Cardiac muscle cell (in vitro differentiated cells and primary cell): ENCODE measurements at regions not wholly inside any gene's neighbourhood (a gene's known extent, or its start where the extent isn't known, plus 50 kb on each side); places are given as distances from the start of the nearest gene placed in this dataset.
A peak's percentile ranks its signal among the peaks of the same experiment; 100 is the strongest.

Source experiments
- DNase-seq, 2 donors: peaks; one replicate each; pipeline versions ENCODE4 v3.0.0 to v3.0.0-alpha.2; 2010 to 2017; ENCODE audit warnings: low read depth in 1 of 2, low spot score in 1 of 2
- H3K27ac ChIP-seq: fragments of 200-600 bp; sonication (generic); 2 replicates; pipeline ENCODE4 v1.5.1; 2016
- H3K27me3 ChIP-seq: fragments of 200-600 bp; sonication (generic); 2 replicates; pipeline ENCODE4 v1.6.0; 2016; ENCODE audit warnings: control low read depth
- H3K36me3 ChIP-seq: fragments of 200-600 bp; sonication (generic); 2 replicates; pipeline ENCODE4 v1.5.1; 2016; ENCODE audit warnings: control low read depth
- H3K4me1 ChIP-seq: fragments of 200-600 bp; sonication (generic); 2 replicates; pipeline ENCODE4 v1.8.1; 2017; ENCODE audit warnings: low read depth, mild to moderate bottlenecking, mixed run types
- H3K4me3 ChIP-seq: fragments of 200-600 bp; sonication (generic); 2 replicates; pipeline ENCODE4 v1.5.1; 2016; ENCODE audit warnings: mild to moderate bottlenecking
- H3K9me3 ChIP-seq: fragments of 200-600 bp; sonication (generic); 2 replicates; pipeline ENCODE4 v1.5.1; 2017; ENCODE audit warnings: low read depth, mild to moderate bottlenecking, control low read depth
- TF ChIP-seq, protein P1 (sequence below): IDR thresholded peaks from 2 replicates; pipeline ENCODE4 v1.5.1; 2012; ENCODE audit warnings: low read depth, mild to moderate bottlenecking, low read length

DNA sequence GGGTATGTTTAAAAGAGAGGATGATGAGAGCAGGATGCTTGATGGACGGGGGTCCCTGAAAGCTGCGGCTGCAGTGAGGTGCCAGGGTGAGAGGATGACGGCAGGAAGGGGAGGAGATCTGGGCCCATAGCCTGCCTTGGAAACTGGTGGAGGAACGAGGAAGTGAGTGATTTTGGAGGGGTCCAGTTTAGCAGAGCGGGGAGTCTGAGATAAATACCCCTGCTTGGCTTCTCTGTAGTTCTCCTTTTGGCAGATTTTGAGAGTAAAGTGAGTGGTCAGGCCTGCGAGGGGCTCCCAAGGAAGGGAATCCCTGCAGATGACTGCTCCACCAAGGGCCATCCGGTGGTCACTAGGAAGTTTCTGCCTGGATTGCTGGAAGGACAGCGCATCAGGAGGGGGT lies 98.5 kb upstream of the PTCH1 start:
- no peaks in the 10 kb centered on the region for H3K9me3 ChIP-seq
- no peak for DNase-seq
- no peaks in the 10 kb centered on the region for H3K4me1 ChIP-seq
- TF ChIP-seq, protein P1, sequence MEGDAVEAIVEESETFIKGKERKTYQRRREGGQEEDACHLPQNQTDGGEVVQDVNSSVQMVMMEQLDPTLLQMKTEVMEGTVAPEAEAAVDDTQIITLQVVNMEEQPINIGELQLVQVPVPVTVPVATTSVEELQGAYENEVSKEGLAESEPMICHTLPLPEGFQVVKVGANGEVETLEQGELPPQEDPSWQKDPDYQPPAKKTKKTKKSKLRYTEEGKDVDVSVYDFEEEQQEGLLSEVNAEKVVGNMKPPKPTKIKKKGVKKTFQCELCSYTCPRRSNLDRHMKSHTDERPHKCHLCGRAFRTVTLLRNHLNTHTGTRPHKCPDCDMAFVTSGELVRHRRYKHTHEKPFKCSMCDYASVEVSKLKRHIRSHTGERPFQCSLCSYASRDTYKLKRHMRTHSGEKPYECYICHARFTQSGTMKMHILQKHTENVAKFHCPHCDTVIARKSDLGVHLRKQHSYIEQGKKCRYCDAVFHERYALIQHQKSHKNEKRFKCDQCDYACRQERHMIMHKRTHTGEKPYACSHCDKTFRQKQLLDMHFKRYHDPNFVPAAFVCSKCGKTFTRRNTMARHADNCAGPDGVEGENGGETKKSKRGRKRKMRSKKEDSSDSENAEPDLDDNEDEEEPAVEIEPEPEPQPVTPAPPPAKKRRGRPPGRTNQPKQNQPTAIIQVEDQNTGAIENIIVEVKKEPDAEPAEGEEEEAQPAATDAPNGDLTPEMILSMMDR: no peak
- H3K27me3 ChIP-seq: no peaks in the 10 kb centered on the region
- H3K27ac ChIP-seq: no peak overlapping the region
- no peaks in the 10 kb centered on the region for H3K36me3 ChIP-seq
- H3K4me3 ChIP-seq: no peak overlapping the region

DNA sequence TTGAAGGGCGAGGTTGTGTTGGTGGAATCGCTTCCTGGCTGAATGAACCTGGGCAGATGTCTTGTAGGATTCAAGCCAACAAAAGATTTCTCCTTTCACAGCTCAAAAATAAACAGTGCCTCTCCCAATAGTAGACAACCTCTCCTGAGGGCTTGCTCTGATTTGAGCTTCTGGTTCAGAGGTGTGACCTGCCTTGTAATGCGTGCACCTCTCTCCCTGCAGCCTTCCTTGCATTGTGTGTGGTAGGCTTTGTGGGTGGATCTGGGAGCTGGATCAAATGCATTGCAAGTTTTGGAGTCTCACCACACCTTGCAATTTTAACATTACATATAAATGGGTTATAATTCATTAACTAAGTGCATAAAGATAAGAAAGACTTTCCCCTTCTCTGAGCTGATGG lies 96.9 kb upstream of the PTCH1 start:
- Histone ChIP-seq H3K4me1 (no peaks in the 10 kb centered on the region), H3K9me3 (no peaks in the 10 kb centered on the region), H3K27me3 (no peaks in the 10 kb centered on the region), H3K27ac (no peak overlapping the region), H3K4me3 (no peak overlapping the region), H3K36me3 (no peaks in the 10 kb centered on the region)
- DNase-seq: no peak
- TF ChIP-seq, protein P1: no peak

DNA sequence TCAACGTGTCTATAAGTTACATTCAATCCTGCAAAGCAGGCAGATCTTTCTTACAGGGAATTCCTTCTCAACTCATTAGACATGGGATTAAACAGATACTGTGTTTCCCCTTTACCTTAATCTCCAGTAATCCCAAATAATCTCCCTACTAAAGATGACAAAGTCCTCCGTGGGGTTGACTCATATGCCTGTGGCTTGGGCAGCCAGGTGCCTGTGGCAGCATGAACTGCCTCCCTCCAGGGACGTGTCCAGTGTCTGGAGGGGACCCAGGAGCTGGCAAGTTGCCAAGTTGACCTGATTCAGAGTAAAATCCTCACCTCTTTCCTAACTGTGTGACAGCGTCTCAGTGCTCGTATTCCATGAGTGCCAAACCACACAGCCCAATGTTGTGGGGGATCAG lies 94.6 kb upstream of the PTCH1 start:
- Histone ChIP-seq H3K27me3 (no peaks in the 10 kb centered on the region), H3K4me3 (no peak overlapping the region), H3K36me3 (no peaks in the 10 kb centered on the region), H3K4me1 (no peaks in the 10 kb centered on the region), H3K27ac (no peak overlapping the region), H3K9me3 (no peaks in the 10 kb centered on the region)
- DNase-seq: peak in 1 of 2 donors; percentile 47
- TF ChIP-seq, protein P1: no peak

DNA sequence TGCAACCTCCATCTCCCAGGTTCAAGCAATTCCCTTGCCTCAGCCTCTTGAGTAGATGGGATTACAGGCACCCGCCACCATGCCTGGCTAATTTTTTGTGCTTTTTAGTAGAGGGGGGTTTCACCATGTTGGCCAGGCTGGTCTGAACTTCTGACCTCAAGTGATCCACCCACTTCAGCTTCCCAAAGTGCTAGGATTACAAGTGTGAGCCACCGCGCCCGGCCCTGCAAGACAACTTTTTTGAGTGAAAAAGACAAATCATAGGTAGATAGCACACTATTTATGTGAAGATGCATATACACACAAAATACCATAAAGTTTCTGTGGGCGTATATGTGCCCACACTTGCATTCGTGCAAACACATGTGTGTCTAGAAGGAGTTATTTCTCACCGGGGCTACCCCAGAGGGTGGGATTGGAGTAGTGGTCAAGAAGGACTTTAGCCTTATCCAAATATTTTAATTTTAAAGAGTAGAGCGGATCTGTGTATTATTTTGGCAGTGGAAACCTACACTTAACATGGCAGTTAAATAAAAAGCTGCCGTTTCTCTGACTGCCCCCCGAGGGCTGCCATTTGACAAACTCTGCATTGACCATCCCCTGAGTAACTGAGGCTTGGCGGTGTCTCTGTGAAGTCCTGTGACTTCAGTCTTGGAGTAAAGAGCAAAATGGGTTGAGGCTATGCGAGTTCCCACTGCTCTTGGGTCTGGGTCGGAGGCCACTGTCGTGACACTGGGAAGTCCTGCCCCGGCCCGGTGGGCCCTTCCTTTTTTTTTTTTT lies 93.4 kb upstream of the PTCH1 start:
- no peak for DNase-seq
- H3K27me3 ChIP-seq: no peaks in the 10 kb centered on the region
- H3K9me3 ChIP-seq: no peaks in the 10 kb centered on the region
- H3K27ac ChIP-seq: no peak overlapping the region
- no peaks in the 10 kb centered on the region for H3K36me3 ChIP-seq
- H3K4me3 ChIP-seq: no peak overlapping the region
- no peaks in the 10 kb centered on the region for H3K4me1 ChIP-seq
- TF ChIP-seq, protein P1: no peak

DNA sequence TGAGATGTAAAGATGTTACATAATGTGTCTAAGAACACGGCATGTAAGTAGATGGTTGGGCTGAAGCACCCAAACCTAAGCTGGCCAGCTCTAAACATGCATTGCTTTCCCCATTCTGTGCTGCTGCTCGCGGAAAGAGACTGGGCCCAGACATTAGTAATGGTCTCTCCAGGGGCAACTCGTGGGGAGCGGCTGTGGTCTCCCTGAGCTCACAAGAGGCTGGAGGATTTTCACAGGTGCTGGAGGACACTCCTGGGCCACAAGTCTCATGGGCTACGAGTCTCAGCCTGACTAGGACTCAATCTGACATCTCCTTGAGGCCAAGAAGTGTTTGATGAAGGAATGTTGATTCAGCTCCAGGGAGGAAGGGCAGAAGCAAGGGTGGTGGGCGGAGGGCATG lies 92.7 kb upstream of the PTCH1 start:
- H3K27ac ChIP-seq: no peak overlapping the region
- TF ChIP-seq, protein P1: no peak
- DNase-seq: no peak
- H3K36me3 ChIP-seq: no peaks in the 10 kb centered on the region
- no peaks in the 10 kb centered on the region for H3K4me1 ChIP-seq
- H3K9me3 ChIP-seq: no peaks in the 10 kb centered on the region
- no peak overlapping the region for H3K4me3 ChIP-seq
- no peaks in the 10 kb centered on the region for H3K27me3 ChIP-seq

DNA sequence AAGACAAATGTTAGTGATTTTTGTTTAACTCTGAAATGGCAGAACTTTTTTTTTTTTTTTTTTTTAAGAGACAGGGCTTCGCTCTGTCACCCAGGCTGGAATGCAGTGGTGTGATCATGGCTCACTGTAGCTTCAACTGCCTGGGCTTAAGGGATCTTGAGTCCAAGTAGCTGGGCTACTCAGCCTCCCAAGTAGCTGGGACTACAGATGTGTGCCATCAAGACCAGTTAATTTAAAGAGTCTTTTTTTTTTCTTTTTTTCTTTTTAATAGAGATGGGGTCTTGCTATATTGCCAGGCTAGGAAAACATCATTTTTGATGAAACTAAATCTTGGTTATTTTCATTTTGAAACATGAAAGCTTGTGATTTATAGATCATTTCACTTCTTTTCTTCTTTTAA lies 91.6 kb upstream of the PTCH1 start:
- no peak for DNase-seq
- Histone ChIP-seq H3K4me1 (no peaks in the 10 kb centered on the region), H3K27me3 (no peaks in the 10 kb centered on the region), H3K4me3 (no peak overlapping the region), H3K27ac (no peak overlapping the region), H3K9me3 (no peaks in the 10 kb centered on the region), H3K36me3 (no peaks in the 10 kb centered on the region)
- TF ChIP-seq, protein P1: no peak
